AG09309 (cell line): ENCODE measurements at regions not wholly inside any gene's neighbourhood (a gene's known extent, or its start where the extent isn't known, plus 50 kb on each side); places are given as distances from the start of the nearest gene placed in this dataset.

Experiments
- DNase-seq: peaks from one replicate; pipeline ENCODE4 v3.0.0-alpha.2; 2010; ENCODE audit warnings: low read depth
- H3K4me3 ChIP-seq: 2 replicates; pipeline ENCODE4 v1.5.1; 2011; ENCODE audit warnings: mild to moderate bottlenecking, low read depth, low read length, moderate library complexity; ENCODE audit not compliant: control insufficient read depth
- CTCF ChIP-seq: IDR thresholded peaks from 2 replicates; pipeline ENCODE4 v1.5.1; 2011; ENCODE audit warnings: mild to moderate bottlenecking, low read depth, low read length, inconsistent platforms; ENCODE audit not compliant: insufficient read depth, control insufficient read depth; ENCODE audit errors: missing control alignments

DNA sequence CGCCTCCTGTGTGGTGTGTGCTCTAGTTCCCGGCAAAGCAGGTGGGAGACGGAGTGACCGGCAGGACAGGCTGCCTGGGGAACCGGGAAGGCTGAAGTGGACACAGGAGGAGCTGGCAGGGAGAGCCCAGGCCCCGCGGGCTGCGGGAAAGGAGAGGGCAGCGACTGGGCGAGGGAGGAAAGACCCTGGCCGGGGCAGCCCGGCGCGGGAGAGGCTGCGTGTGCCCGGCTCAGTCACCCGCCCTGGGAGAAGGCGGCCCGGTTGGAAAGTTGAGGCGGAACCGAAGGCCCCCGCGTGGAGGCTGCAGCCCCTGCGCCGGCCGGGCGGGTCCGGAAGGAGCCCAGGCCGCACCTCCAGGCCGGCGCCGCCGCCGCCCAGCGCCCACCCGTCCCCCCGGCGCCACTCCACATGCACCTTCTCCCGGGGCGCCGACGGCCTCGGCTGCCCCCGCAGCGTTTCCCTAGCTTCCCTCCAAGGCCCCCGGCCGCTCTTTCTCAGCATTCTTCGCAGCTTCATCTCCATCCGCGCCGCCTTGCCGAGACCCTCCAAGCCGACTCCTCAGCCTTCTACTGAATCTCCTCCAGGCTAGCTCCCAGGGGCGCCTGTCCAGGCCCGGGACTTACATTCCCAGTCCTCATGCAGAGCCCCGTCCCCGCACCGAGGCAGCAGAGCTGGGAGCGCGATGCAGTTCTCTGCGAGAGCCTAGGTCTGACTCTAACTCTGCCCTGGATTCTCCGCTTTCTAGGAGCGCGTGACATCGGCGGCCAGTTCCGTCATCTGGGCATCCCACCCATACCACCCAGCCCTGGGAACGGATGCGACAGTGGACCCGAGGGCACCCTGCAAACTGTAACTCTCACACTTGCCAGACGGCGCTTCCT is 152.0 kb downstream of the ERCC6L2 start:
- no peak for TF ChIP-seq CTCF
- no peak overlapping the region for H3K4me3 ChIP-seq
- DNase-seq, result no peak

DNA sequence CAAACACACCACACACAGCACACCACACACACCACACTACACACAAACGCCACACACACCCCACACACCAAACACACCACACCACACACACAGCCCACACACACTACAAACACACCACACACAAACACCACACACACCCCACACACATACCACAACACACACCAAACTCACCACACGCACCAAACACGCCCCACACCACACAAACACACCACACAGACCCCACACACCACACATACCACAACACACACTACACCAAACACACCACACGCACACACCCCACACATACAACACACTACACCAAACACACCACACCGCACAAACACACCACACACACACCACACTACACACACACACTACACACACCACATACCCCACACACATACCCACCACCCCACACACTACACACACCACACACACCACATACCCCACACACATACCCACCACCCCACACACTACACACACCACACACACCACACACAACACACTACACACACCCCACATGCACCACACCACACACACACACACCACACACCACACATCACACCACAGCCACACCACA is 151.2 kb downstream of the ERCC6L2 start:
- H3K4me3 ChIP-seq, result no peak overlapping the region
- DNase-seq, result no peak
- no peak for TF ChIP-seq CTCF

GRCh38 chr9:96025995-96026602 is 150.6 kb downstream of the ERCC6L2 start:
- H3K4me3 ChIP-seq, result no peak overlapping the region
- no peak for DNase-seq
- TF ChIP-seq CTCF, result no peak

GRCh38 chr9:96023486-96023885 is 148.0 kb downstream of the ERCC6L2 start:
- TF ChIP-seq CTCF, result no peak
- H3K4me3 ChIP-seq, result no peak overlapping the region
- no peak for DNase-seq

GRCh38 chr9:96022445-96023051 is 147.1 kb downstream of the ERCC6L2 start:
- no peak for DNase-seq
- H3K4me3 ChIP-seq, result no peak overlapping the region
- no peak for TF ChIP-seq CTCF

- no peak for TF ChIP-seq CTCF
- peak overlapping the region; percentile 40 for H3K4me3 ChIP-seq
- no peak for DNase-seq
Observed at GRCh38 chr9:96021551-96022444, 146.3 kb downstream of the ERCC6L2 start.
